NB4 (cell line): ENCODE measurements at regions not wholly inside any gene's neighbourhood (a gene's known extent, or its start where the extent isn't known, plus 50 kb on each side); places are given as distances from the start of the nearest gene placed in this dataset.

ENCODE experiments used
- DNase-seq: peaks from one replicate; pipeline ENCODE4 v3.0.0; 2010; ENCODE audit warnings: low read depth
- H3K4me3 ChIP-seq: one replicate; pipeline ENCODE4 v1.5.1; 2011; ENCODE audit warnings: mild to moderate bottlenecking, low read depth, low read length, moderate library complexity
- CTCF ChIP-seq: IDR thresholded peaks from one replicate; pipeline ENCODE4 v1.5.1; 2012; ENCODE audit warnings: low read depth, low read length
- MAX ChIP-seq: IDR thresholded peaks from 2 replicates; pipeline ENCODE4 v1.6.1; 2011; ENCODE audit warnings: low read depth, low read length
- MYC ChIP-seq: IDR thresholded peaks from 2 replicates; pipeline ENCODE4 v1.6.1; 2011; ENCODE audit warnings: low read depth, low read length
- POLR2A ChIP-seq: IDR thresholded peaks from 2 replicates; pipeline ENCODE4 v1.6.1; 2011; ENCODE audit warnings: mild to moderate bottlenecking; ENCODE audit not compliant: insufficient read length; ENCODE audit errors: extremely low read depth

GRCh38 chr9:96069629-96070220, 194.2 kb downstream of the ERCC6L2 start:
- DNase-seq = no peak
- no peak overlapping the region for H3K4me3 ChIP-seq
- TF ChIP-seq MYC (no peak), POLR2A (no peak), MAX (no peak), CTCF (no peak)

GRCh38 chr9:96068511-96068910, 193.0 kb downstream of the ERCC6L2 start:
- TF ChIP-seq MYC = no peak
- no peak for TF ChIP-seq POLR2A
- TF ChIP-seq CTCF = no peak
- no peak for TF ChIP-seq MAX
- no peak for DNase-seq
- no peak overlapping the region for H3K4me3 ChIP-seq

GRCh38 chr9:96067600-96067999, 192.1 kb downstream of the ERCC6L2 start:
- H3K4me3 ChIP-seq = no peak overlapping the region
- TF ChIP-seq MYC (no peak), MAX (no peak), POLR2A (no peak), CTCF (no peak)
- DNase-seq = no peak

- TF ChIP-seq MYC (no peak), POLR2A (no peak), CTCF (no peak), MAX (no peak)
- H3K4me3 ChIP-seq = no peak overlapping the region
- no peak for DNase-seq
Observed at GRCh38 chr9:96067004-96067403, 191.5 kb downstream of the ERCC6L2 start.

- TF ChIP-seq POLR2A = no peak
- TF ChIP-seq CTCF = no peak
- no peak for TF ChIP-seq MYC
- TF ChIP-seq MAX = no peak
- no peak overlapping the region for H3K4me3 ChIP-seq
- no peak for DNase-seq
Observed at GRCh38 chr9:96065482-96066251, 190.2 kb downstream of the ERCC6L2 start.
